Loucy (cell line): ENCODE measurements at regions not wholly inside any gene's neighbourhood (a gene's known extent, or its start where the extent isn't known, plus 50 kb on each side); places are given as distances from the start of the nearest gene placed in this dataset.
A peak's percentile ranks its signal among the peaks of the same experiment; 100 is the strongest.

Experiments
- H2AFZ ChIP-seq: fragments of 200-600 bp; sonication (generic); 2 replicates; pipeline ENCODE4 v1.6.0; 2016; ENCODE audit warnings: antibody characterized with exemption, mild to moderate bottlenecking, low read length, moderate library complexity
- H3F3A ChIP-seq: fragments of 200-600 bp; 2 replicates; pipeline ENCODE4 v1.6.0; 2016; ENCODE audit warnings: antibody characterized with exemption, low read depth, mild to moderate bottlenecking
- H3K27me3 ChIP-seq: fragments of 200-600 bp; sonication (generic); 2 replicates; pipeline ENCODE4 v1.6.1; 2014; ENCODE audit warnings: low read length, mild to moderate bottlenecking; ENCODE audit not compliant: insufficient read depth, poor library complexity, severe bottlenecking
- H3K36me3 ChIP-seq: fragments of 200-600 bp; sonication (generic); 2 replicates; pipeline ENCODE4 v1.6.1; 2016; ENCODE audit warnings: low read length; ENCODE audit not compliant: insufficient read depth
- H3K4me1 ChIP-seq: fragments of 200-600 bp; sonication (generic); 2 replicates; pipeline ENCODE4 v1.5.1; 2014; ENCODE audit warnings: low read length, mild to moderate bottlenecking; ENCODE audit not compliant: insufficient read depth, poor library complexity, severe bottlenecking
- H3K4me2 ChIP-seq: fragments of 200-600 bp; sonication (generic); 2 replicates; pipeline ENCODE4 v1.6.0; 2014; ENCODE audit warnings: antibody characterized with exemption, low read length, low read depth, mild to moderate bottlenecking; ENCODE audit not compliant: poor library complexity, severe bottlenecking
- H3K4me3 ChIP-seq: fragments of 200-600 bp; sonication (generic); 2 replicates; pipeline ENCODE4 v1.5.1; 2014; ENCODE audit warnings: low read length, mild to moderate bottlenecking, mixed read lengths; ENCODE audit not compliant: poor library complexity, severe bottlenecking
- H3K79me2 ChIP-seq: fragments of 200-600 bp; sonication (generic); 2 replicates; pipeline ENCODE4 v1.6.1; 2014; ENCODE audit warnings: low read length; ENCODE audit not compliant: insufficient read depth
- H3K9ac ChIP-seq: fragments of 200-600 bp; sonication (generic); 2 replicates; pipeline ENCODE4 v1.6.0; 2014; ENCODE audit warnings: mild to moderate bottlenecking, low read depth, low read length, moderate library complexity; ENCODE audit not compliant: poor library complexity, severe bottlenecking
- H3K9me2 ChIP-seq: fragments of 200-600 bp; sonication (generic); replicated peaks from 2 replicates; pipeline ENCODE4 v1.6.1; 2016; ENCODE audit warnings: low read depth, low read length, mixed read lengths
- H3K9me3 ChIP-seq: fragments of 200-600 bp; sonication (generic); 2 replicates; pipeline ENCODE4 v1.6.1; 2014; ENCODE audit warnings: mild to moderate bottlenecking, antibody characterized with exemption, low read length, low read depth; ENCODE audit not compliant: insufficient read depth
- H4K20me1 ChIP-seq: fragments of 200-600 bp; sonication (generic); 2 replicates; pipeline ENCODE4 v1.6.0; 2014; ENCODE audit warnings: antibody characterized with exemption, low read length, mild to moderate bottlenecking; ENCODE audit not compliant: insufficient read depth, poor library complexity, severe bottlenecking
- CTCF ChIP-seq: fragments of 200-600 bp; sonication (generic); conservative IDR thresholded peaks from 2 replicates; pipeline ENCODE4 v1.5.1; 2014; ENCODE audit warnings: mild to moderate bottlenecking, antibody characterized with exemption, low read length
- EZH2phosphoT487 ChIP-seq: fragments of 200-600 bp; IDR thresholded peaks from 2 replicates; pipeline ENCODE4 v1.6.1; 2018; ENCODE audit warnings: antibody characterized with exemption, mild to moderate bottlenecking, moderate library complexity, borderline replicate concordance

- no peak overlapping the region for H2AFZ ChIP-seq
- TF ChIP-seq EZH2phosphoT487 (no peak), CTCF (no peak)
- no peaks in the 10 kb centered on the region for H3K9me3 ChIP-seq
- H4K20me1 ChIP-seq = no peaks in the 10 kb centered on the region
- H3K4me3 ChIP-seq = no peak overlapping the region
- H3K27me3 ChIP-seq = no peaks in the 10 kb centered on the region
- no peaks in the 10 kb centered on the region for H3K9me2 ChIP-seq
- no peaks in the 10 kb centered on the region for H3F3A ChIP-seq
- H3K4me1 ChIP-seq = no peaks in the 10 kb centered on the region
- H3K4me2 ChIP-seq = no peak overlapping the region
- H3K79me2 ChIP-seq = no peaks in the 10 kb centered on the region
- no peak overlapping the region for H3K9ac ChIP-seq
- H3K36me3 ChIP-seq = no peaks in the 10 kb centered on the region
These were observed 88.0 kb upstream of the SETBP1 start for GRCh38 chr18:44592639-44593038.

GRCh38 chr18:44594799-44595467 is 85.8 kb upstream of the SETBP1 start:
- no peak for TF ChIP-seq EZH2phosphoT487
- TF ChIP-seq CTCF = no peak
- Histone ChIP-seq H3K9me3 (no peaks in the 10 kb centered on the region), H3K27me3 (no peaks in the 10 kb centered on the region), H3K79me2 (no peaks in the 10 kb centered on the region), H3K4me3 (no peak overlapping the region), H3K4me1 (no peaks in the 10 kb centered on the region), H3K9ac (no peak overlapping the region), H4K20me1 (no peaks in the 10 kb centered on the region), H2AFZ (0 out of 2 replicates have a peak overlapping the region, but pooled peaks have one; percentile 16), H3K36me3 (no peaks in the 10 kb centered on the region), H3F3A (no peaks in the 10 kb centered on the region), H3K4me2 (no peak overlapping the region), H3K9me2 (no peaks in the 10 kb centered on the region)

- no peaks in the 10 kb centered on the region for H3K4me1 ChIP-seq
- H3K79me2 ChIP-seq = no peaks in the 10 kb centered on the region
- H3K36me3 ChIP-seq = no peaks in the 10 kb centered on the region
- no peak overlapping the region for H3K4me2 ChIP-seq
- H3K9me3 ChIP-seq = no peaks in the 10 kb centered on the region
- no peak overlapping the region for H2AFZ ChIP-seq
- H4K20me1 ChIP-seq = no peaks in the 10 kb centered on the region
- H3F3A ChIP-seq = no peaks in the 10 kb centered on the region
- no peaks in the 10 kb centered on the region for H3K27me3 ChIP-seq
- no peaks in the 10 kb centered on the region for H3K9me2 ChIP-seq
- no peak overlapping the region for H3K4me3 ChIP-seq
- no peak for TF ChIP-seq CTCF
- H3K9ac ChIP-seq = no peak overlapping the region
These were observed 82.9 kb upstream of the SETBP1 start for GRCh38 chr18:44597797-44598196.
